Lower leg skin (tissue), 3 donors: ENCODE measurements at regions not wholly inside any gene's neighbourhood (a gene's known extent, or its start where the extent isn't known, plus 50 kb on each side); places are given as distances from the start of the nearest gene placed in this dataset.

Experiments used
- POLR2A ChIP-seq, 2 donors: fragments of 450-650 bp; IDR thresholded peaks; one replicate each; pipeline ENCODE4 v1.6.1; 2016 to 2017; ENCODE audit warnings: antibody characterized with exemption in 2 of 2, mild to moderate bottlenecking in 1 of 2, moderate library complexity in 1 of 2
- TF ChIP-seq, protein P1 (sequence below), 3 donors: fragments of 450-650 bp; IDR thresholded peaks; one replicate each; pipeline ENCODE4 v1.5.1; 2016; ENCODE audit warnings: antibody characterized with exemption in 3 of 3, mild to moderate bottlenecking in 3 of 3, moderate library complexity in 2 of 3

DNA sequence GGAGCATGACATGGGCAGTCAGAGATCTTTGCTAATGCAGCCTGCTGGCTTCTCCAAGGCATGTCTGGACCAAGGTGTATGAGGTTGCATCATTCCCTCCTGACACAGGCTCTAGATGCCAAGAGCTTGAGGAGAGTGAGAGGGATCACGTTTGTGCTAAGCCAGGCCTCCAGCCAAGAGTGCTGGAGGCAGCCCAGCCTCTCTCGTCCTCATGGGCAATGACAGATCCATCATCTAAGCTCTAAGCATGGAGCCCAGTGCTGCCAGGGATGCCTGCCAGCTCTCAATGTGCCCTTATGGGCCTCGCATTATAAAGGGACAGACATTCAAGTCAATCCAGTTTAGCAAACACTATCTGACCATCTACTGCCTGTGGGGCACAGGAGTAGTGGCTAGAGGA lies 136.3 kb upstream of the VSTM2B start:
- TF ChIP-seq, protein P1, sequence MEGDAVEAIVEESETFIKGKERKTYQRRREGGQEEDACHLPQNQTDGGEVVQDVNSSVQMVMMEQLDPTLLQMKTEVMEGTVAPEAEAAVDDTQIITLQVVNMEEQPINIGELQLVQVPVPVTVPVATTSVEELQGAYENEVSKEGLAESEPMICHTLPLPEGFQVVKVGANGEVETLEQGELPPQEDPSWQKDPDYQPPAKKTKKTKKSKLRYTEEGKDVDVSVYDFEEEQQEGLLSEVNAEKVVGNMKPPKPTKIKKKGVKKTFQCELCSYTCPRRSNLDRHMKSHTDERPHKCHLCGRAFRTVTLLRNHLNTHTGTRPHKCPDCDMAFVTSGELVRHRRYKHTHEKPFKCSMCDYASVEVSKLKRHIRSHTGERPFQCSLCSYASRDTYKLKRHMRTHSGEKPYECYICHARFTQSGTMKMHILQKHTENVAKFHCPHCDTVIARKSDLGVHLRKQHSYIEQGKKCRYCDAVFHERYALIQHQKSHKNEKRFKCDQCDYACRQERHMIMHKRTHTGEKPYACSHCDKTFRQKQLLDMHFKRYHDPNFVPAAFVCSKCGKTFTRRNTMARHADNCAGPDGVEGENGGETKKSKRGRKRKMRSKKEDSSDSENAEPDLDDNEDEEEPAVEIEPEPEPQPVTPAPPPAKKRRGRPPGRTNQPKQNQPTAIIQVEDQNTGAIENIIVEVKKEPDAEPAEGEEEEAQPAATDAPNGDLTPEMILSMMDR (IDR thresholded peaks at IDR 0.05), result no peak
- TF ChIP-seq POLR2A (IDR thresholded peaks at IDR 0.05), result no peak
